ENCODE measurements at regions not wholly inside any gene's neighbourhood (a gene's known extent, or its start where the extent isn't known, plus 50 kb on each side); places are given as distances from the start of the nearest gene placed in this dataset.

DNA sequence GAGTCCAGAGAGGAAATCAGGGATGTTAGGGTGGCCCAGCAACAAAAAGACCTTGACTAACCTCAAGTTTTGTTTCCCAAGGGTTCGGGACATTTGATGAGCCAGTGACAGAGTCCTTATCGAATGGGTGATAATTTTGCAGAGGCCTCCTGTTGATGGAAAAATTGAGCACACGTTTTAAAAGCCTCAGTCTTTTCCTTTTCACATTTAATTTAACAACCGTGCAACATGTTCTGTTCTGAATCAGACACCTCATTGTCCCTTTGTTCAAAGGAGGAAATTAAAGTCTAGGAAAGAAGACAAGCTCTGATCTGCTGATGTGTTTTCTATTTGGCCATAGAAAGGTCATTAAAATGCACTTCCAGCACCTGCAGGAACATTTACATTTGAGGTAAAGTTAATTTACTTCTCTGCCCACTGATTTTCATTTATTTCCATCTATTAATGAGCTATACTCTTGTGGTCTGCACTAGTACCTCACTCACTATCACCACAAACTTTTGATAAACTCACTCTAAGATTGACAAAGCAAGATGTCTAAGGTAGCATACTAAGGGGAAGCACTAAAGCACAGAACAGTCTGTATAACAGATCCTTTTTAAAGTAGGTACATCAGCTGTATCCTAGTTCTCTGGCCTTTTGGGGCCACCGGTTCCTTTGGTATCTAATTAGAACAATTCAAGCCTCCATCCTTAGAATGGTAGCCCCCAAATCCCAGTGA is 147.0 kb downstream of the RPAP3 start:
- H3K27ac ChIP-seq = no peak overlapping the region
- H3K36me3 ChIP-seq (ENCODE audit: low read depth) = no peaks in the 10 kb centered on the region
- H3K4me3 ChIP-seq = no peak overlapping the region
- in situ Hi-C loops (cut with MboI) = no loop called here
- H2AFZ ChIP-seq = no peak overlapping the region
- TF ChIP-seq EZH2phosphoT487 (IDR thresholded peaks at IDR 0.05; ENCODE audit: insufficient read depth, low read depth) = no peak
- no peak for TF ChIP-seq EZH2 (IDR thresholded peaks at IDR 0.05; ENCODE audit: insufficient read depth, poor library complexity, severe bottlenecking)
- H3K4me2 ChIP-seq (ENCODE audit: unreplicated experiment) = no peak overlapping the region
- no peaks in the 10 kb centered on the region for H3K9me3 ChIP-seq (ENCODE audit: low read depth)
- no peak for DNase-seq
- no peaks in the 10 kb centered on the region for H3F3A ChIP-seq (ENCODE audit: insufficient read depth)
- H3K27me3 ChIP-seq (replicated peaks; ENCODE audit: insufficient read depth) = no peaks in the 10 kb centered on the region
- H3K9ac ChIP-seq = no peak overlapping the region
- H4K20me1 ChIP-seq (ENCODE audit: insufficient read depth) = no peaks in the 10 kb centered on the region
- 64 to 70% methylated on average over 5 of the region's 5 CpGs for WGBS, 2 experiments (ENCODE audit: low coverage in 1 of 2, low lambda C conversion rate in 2 of 2, missing lambda C conversion rate in 2 of 2)
- H3K4me1 ChIP-seq (ENCODE audit: insufficient read depth) = 0 out of 2 replicates have a peak, but pooled peaks cover 7% of the 10 kb centered on the region
- H3K79me2 ChIP-seq (ENCODE audit: insufficient read depth) = no peaks in the 10 kb centered on the region
- no peaks in the 10 kb centered on the region for H3K9me2 ChIP-seq (ENCODE audit: insufficient read depth)

DNA sequence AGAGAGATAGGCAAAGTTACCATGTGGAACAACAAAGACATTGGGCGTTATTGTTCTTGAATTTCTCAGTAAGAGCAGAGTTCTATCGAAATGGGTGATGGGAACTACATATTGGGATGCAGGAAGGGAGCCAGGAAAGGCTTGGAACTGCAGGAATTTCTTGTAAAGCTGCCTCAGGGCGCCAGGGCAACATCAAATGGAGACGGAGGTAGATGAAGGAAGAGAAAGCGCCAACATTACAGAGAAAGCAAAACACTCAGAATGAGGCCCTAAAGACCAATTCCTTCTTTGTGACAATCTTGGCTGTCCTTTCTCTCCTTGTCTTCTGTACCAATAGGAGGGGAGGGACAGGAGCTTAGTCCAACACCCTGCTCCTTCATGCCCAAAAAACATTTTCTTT is 148.4 kb downstream of the RPAP3 start:
- Histone ChIP-seq H3K27ac (no peak overlapping the region), H3K79me2 (ENCODE audit: insufficient read depth) (no peaks in the 10 kb centered on the region), H3K27me3 (replicated peaks; ENCODE audit: insufficient read depth) (no peaks in the 10 kb centered on the region), H3K4me3 (no peak overlapping the region), H3K9me3 (ENCODE audit: low read depth) (no peaks in the 10 kb centered on the region), H3K4me2 (ENCODE audit: unreplicated experiment) (no peak overlapping the region), H3F3A (ENCODE audit: insufficient read depth) (no peaks in the 10 kb centered on the region), H3K4me1 (ENCODE audit: insufficient read depth) (0 out of 2 replicates have a peak, but pooled peaks cover 7% of the 10 kb centered on the region), H4K20me1 (ENCODE audit: insufficient read depth) (no peaks in the 10 kb centered on the region), H3K9me2 (ENCODE audit: insufficient read depth) (no peaks in the 10 kb centered on the region), H2AFZ (no peak overlapping the region), H3K36me3 (ENCODE audit: low read depth) (no peaks in the 10 kb centered on the region), H3K9ac (no peak overlapping the region)
- 61 to 66% methylated on average over 5 of the region's 5 CpGs for WGBS, 2 experiments (ENCODE audit: low coverage in 1 of 2, low lambda C conversion rate in 2 of 2, missing lambda C conversion rate in 2 of 2)
- in situ Hi-C loops (cut with MboI) = no loop called here
- no peak for TF ChIP-seq EZH2phosphoT487 (IDR thresholded peaks at IDR 0.05; ENCODE audit: insufficient read depth, low read depth)
- no peak for TF ChIP-seq EZH2 (IDR thresholded peaks at IDR 0.05; ENCODE audit: insufficient read depth, poor library complexity, severe bottlenecking)
- no peak for DNase-seq

DNA sequence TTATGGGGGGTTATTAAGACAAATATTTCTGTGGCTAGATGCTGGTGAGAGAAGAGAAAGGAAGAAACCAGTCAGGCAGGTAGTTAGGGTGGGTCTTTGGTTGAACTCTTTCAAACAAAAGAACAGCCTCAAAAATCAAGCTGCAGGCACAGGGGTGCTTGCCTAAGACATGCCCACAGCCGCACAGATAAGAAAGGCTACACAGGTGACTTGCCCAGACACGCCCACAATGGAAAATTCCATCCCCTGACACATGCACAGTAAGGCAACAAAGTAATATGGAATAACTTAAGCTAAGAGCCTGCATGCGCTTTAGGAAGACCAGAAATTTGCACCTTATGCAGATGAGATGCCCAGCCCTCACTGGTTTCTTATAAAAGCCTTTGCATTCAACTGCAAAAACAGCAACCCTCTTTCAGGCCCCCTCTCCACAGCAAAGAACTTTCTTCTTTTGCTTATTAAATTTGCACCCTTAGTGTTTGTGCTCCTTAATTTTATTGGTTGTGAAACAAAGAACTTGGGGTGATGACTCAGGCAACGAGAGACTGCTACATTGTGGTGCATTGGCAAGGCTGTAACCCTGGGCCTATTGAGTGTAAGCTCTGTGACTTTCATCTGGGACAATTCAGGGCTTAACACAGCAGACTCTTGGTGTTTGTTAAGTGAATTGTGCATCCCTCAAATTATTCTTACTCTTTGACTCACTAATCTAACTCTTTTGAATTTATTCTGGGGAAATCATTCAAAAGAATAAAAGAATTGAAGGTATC is 149.4 kb downstream of the RPAP3 start:
- no peaks in the 10 kb centered on the region for H3K79me2 ChIP-seq (ENCODE audit: insufficient read depth)
- H3K4me2 ChIP-seq (ENCODE audit: unreplicated experiment) = no peak overlapping the region
- no peaks in the 10 kb centered on the region for H3K9me3 ChIP-seq (ENCODE audit: low read depth)
- no peak overlapping the region for H3K27ac ChIP-seq
- no peaks in the 10 kb centered on the region for H4K20me1 ChIP-seq (ENCODE audit: insufficient read depth)
- WGBS, 2 experiments (ENCODE audit: low coverage in 1 of 2, low lambda C conversion rate in 2 of 2, missing lambda C conversion rate in 2 of 2) = 73 to 77% methylated on average over 4 of the region's 4 CpGs
- no peak overlapping the region for H3K9ac ChIP-seq
- no peaks in the 10 kb centered on the region; the same call in 1 of the 2 replicates for H3F3A ChIP-seq (ENCODE audit: insufficient read depth)
- H3K36me3 ChIP-seq (ENCODE audit: low read depth) = no peaks in the 10 kb centered on the region
- DNase-seq = no peak
- in situ Hi-C loops (cut with MboI) = no loop called here
- H2AFZ ChIP-seq = no peak overlapping the region
- H3K9me2 ChIP-seq (ENCODE audit: insufficient read depth) = no peaks in the 10 kb centered on the region
- H3K4me3 ChIP-seq = no peak overlapping the region
- peaks cover 9% of the 10 kb centered on the region; the same call in 1 of the 2 replicates for H3K4me1 ChIP-seq (ENCODE audit: insufficient read depth)
- TF ChIP-seq EZH2 (IDR thresholded peaks at IDR 0.05; ENCODE audit: insufficient read depth, poor library complexity, severe bottlenecking) = no peak
- no peak for TF ChIP-seq EZH2phosphoT487 (IDR thresholded peaks at IDR 0.05; ENCODE audit: insufficient read depth, low read depth)
- no peaks in the 10 kb centered on the region for H3K27me3 ChIP-seq (replicated peaks; ENCODE audit: insufficient read depth)

- H3K4me3 ChIP-seq = no peak overlapping the region
- no peaks in the 10 kb centered on the region for H3K79me2 ChIP-seq (ENCODE audit: insufficient read depth)
- no peak overlapping the region for H2AFZ ChIP-seq
- no peaks in the 10 kb centered on the region; the same call in 1 of the 2 replicates for H3F3A ChIP-seq (ENCODE audit: insufficient read depth)
- no peaks in the 10 kb centered on the region for H3K36me3 ChIP-seq (ENCODE audit: low read depth)
- H3K4me2 ChIP-seq (ENCODE audit: unreplicated experiment) = no peak overlapping the region
- in situ Hi-C loops (cut with MboI) = no loop called here
- DNase-seq = no peak
- H3K9me3 ChIP-seq (ENCODE audit: low read depth) = no peaks in the 10 kb centered on the region
- H3K27me3 ChIP-seq (replicated peaks; ENCODE audit: insufficient read depth) = no peaks in the 10 kb centered on the region
- H3K9me2 ChIP-seq (ENCODE audit: insufficient read depth) = no peaks in the 10 kb centered on the region
- no peak overlapping the region for H3K9ac ChIP-seq
- 73 to 83% methylated on average over 3 of the region's 3 CpGs for WGBS, 2 experiments (ENCODE audit: low coverage in 1 of 2, low lambda C conversion rate in 2 of 2, missing lambda C conversion rate in 2 of 2)
- no peaks in the 10 kb centered on the region for H4K20me1 ChIP-seq (ENCODE audit: insufficient read depth)
- no peak for TF ChIP-seq EZH2phosphoT487 (IDR thresholded peaks at IDR 0.05; ENCODE audit: insufficient read depth, low read depth)
- no peak for TF ChIP-seq EZH2 (IDR thresholded peaks at IDR 0.05; ENCODE audit: insufficient read depth, poor library complexity, severe bottlenecking)
- no peak overlapping the region for H3K27ac ChIP-seq
- H3K4me1 ChIP-seq (ENCODE audit: insufficient read depth) = peaks cover 13% of the 10 kb centered on the region
Measured at GRCh38 chr12:47554046-47554653, 151.7 kb downstream of the RPAP3 start.
